B cell (primary cell): ENCODE measurements at regions not wholly inside any gene's neighbourhood (a gene's known extent, or its start where the extent isn't known, plus 50 kb on each side); places are given as distances from the start of the nearest gene placed in this dataset.

ENCODE experiments used
- EZH2 ChIP-seq: IDR thresholded peaks from 2 replicates; pipeline ENCODE4 v1.6.1; 2012; ENCODE audit warnings: borderline replicate concordance, low read depth, mild to moderate bottlenecking, moderate library complexity, low read length; ENCODE audit not compliant: insufficient read depth, poor library complexity, severe bottlenecking
- TF ChIP-seq, protein P1 (sequence below): fragments of 200-600 bp; IDR thresholded peaks from one replicate; pipeline ENCODE4 v1.8.0; 2022; ENCODE audit warnings: antibody characterized with exemption, mild to moderate bottlenecking

DNA sequence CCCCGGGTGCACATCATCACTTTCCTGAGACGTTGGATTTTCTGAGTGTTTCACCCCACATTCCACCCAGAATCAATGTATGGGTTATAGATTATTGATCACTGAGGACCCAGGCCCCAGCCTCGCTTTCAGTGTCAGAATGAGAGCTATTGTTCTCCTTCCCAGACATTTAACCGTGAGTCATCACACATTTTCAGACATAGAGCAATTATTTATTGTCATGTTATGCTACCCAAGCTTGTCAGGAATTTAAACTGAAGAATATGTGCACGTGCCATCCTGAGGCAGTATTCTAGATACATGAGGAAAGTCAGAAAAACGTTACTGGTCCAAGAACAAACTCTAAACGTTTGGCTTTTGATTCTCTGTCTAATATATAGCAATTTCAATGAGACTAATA is 276.6 kb upstream of the ZNF507 start:
- TF ChIP-seq, protein P1, sequence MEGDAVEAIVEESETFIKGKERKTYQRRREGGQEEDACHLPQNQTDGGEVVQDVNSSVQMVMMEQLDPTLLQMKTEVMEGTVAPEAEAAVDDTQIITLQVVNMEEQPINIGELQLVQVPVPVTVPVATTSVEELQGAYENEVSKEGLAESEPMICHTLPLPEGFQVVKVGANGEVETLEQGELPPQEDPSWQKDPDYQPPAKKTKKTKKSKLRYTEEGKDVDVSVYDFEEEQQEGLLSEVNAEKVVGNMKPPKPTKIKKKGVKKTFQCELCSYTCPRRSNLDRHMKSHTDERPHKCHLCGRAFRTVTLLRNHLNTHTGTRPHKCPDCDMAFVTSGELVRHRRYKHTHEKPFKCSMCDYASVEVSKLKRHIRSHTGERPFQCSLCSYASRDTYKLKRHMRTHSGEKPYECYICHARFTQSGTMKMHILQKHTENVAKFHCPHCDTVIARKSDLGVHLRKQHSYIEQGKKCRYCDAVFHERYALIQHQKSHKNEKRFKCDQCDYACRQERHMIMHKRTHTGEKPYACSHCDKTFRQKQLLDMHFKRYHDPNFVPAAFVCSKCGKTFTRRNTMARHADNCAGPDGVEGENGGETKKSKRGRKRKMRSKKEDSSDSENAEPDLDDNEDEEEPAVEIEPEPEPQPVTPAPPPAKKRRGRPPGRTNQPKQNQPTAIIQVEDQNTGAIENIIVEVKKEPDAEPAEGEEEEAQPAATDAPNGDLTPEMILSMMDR: no peak
- no peak for TF ChIP-seq EZH2
